ENCODE measurements at regions not wholly inside any gene's neighbourhood (a gene's known extent, or its start where the extent isn't known, plus 50 kb on each side); places are given as distances from the start of the nearest gene placed in this dataset.

DNA sequence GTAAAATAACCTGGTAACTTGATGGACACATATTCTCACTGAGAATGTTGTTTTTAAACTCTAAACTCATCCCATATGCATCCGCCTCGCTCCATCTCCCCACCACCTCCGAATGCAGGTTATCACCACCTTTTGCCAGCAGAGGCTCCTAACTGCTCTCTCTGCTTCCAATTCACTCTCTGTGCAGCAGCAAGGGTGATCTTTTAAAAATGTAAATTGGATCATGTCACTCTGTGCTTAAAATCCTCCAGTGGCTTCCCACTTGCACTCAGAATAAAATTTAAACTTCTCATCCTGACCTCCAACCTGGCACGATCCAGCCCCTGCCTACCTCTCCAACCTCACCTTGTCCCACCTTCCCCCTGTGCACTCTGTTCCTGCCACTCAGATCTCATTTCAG is 317.2 kb downstream of the ZSWIM6 start:
- Mint-ChIP-seq H3K36me3 (ENCODE audit: low read depth) (peaks cover 2% of the 10 kb centered on the region), H3K4me1 (peaks cover 3% of the 10 kb centered on the region), H3K27ac (no peak overlapping the region), H3K27me3 (peaks cover 49% of the 10 kb centered on the region), H3K4me3 (no peak overlapping the region)
- ATAC-seq (no peak), DNase-seq (no peak)
- H3K9me3 ChIP-seq (ENCODE audit: control insufficient read depth, low read length, poor library complexity, severe bottlenecking), result no peaks in the 10 kb centered on the region

DNA sequence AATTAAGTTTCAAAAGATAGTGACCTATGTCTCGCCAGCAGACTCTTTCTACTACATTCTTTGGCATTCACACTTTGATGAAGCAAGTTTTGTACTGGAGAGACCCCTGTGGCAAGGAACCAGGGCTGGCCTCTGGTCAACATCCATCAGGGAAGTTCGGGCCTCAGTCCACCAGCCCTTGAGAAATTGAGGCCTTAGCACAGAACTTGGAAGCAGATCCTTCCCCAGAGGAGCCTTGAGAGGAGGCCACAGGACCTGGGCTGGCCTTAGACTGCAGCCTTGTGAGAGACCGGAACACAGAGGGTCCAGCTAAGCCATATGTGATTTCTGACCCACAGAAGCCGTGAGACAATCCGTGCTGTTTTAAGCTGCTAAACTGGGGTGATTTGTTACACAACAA is 317.9 kb downstream of the ZSWIM6 start:
- peaks cover 3% of the 10 kb centered on the region for H3K4me1 Mint-ChIP-seq
- H3K9me3 ChIP-seq (ENCODE audit: control insufficient read depth, low read length, poor library complexity, severe bottlenecking), result no peaks in the 10 kb centered on the region
- H3K36me3 Mint-ChIP-seq (ENCODE audit: low read depth), result peaks cover 2% of the 10 kb centered on the region
- H3K4me3 Mint-ChIP-seq, result no peak overlapping the region
- no peak for ATAC-seq
- DNase-seq, result no peak
- no peak overlapping the region for H3K27ac Mint-ChIP-seq
- peaks cover 49% of the 10 kb centered on the region for H3K27me3 Mint-ChIP-seq

DNA sequence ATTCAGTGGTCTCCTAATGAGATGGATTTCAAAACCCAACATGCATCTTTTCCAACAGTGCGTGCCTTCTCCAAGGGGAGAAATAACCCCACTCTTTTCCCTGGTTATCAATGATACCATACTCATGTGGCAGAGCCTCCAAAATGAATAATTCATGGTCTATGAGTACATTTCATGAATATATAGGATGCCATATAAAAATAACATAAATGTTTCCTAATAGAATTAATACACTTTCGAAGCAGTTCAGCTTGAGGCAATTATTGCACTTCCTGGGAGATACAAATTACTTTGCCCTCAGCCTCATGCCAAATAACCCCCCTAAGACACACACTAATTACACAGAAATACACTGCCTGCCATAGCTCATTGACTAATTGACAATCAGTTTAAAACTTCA is 318.6 kb downstream of the ZSWIM6 start:
- peaks cover 2% of the 10 kb centered on the region for H3K36me3 Mint-ChIP-seq (ENCODE audit: low read depth)
- no peak for DNase-seq
- H3K9me3 ChIP-seq (ENCODE audit: control insufficient read depth, low read length, poor library complexity, severe bottlenecking), result no peaks in the 10 kb centered on the region
- peaks cover 50% of the 10 kb centered on the region for H3K27me3 Mint-ChIP-seq
- H3K4me3 Mint-ChIP-seq, result no peak overlapping the region
- ATAC-seq, result no peak
- no peak overlapping the region for H3K27ac Mint-ChIP-seq
- H3K4me1 Mint-ChIP-seq, result peaks cover 3% of the 10 kb centered on the region

DNA sequence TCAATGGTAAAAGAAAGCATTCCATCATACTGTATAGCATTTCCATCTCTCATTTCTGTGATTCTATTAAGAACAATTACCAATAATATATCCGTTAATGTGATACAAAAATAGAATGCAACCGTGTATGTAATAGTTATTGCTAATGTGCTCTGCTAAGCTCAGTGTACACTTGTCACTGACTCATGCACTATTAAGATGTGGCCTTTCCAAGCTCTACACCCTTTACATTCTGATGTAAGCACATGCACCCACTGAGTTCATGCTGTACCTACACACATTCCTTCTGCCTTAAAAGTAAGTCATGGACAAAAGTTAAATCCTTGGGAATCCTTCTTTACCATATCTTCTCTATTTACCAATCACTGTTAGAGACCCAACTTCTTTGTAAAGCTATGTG is 319.1 kb downstream of the ZSWIM6 start:
- no peaks in the 10 kb centered on the region for H3K9me3 ChIP-seq (ENCODE audit: control insufficient read depth, low read length, poor library complexity, severe bottlenecking)
- H3K27me3 Mint-ChIP-seq, result peaks cover 56% of the 10 kb centered on the region
- DNase-seq (no peak), ATAC-seq (no peak)
- H3K27ac Mint-ChIP-seq, result no peak overlapping the region
- H3K4me3 Mint-ChIP-seq, result no peak overlapping the region
- peaks cover 2% of the 10 kb centered on the region for H3K36me3 Mint-ChIP-seq (ENCODE audit: low read depth)
- H3K4me1 Mint-ChIP-seq, result peaks cover 3% of the 10 kb centered on the region

DNA sequence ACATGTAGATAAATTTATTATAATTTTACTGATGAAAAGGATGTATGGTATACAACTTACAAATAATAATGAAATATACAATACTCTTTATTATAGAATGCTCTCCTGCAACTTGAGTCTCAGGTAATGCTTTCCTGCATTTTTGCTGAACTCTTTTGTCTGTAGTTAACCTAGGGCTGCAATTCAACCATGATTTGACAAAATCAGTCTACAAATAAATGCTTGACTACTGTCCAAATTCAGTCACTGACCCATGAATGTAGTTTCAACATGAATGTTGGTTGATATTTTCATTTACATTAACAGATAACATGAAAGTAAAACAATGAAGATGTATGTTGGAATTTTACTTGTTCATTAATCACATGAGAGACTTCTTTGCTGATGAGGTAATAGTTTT is 320.9 kb downstream of the ZSWIM6 start:
- DNase-seq (no peak), ATAC-seq (no peak)
- H3K9me3 ChIP-seq (ENCODE audit: control insufficient read depth, low read length, poor library complexity, severe bottlenecking), result no peaks in the 10 kb centered on the region
- H3K4me1 Mint-ChIP-seq, result peaks cover 3% of the 10 kb centered on the region
- H3K27me3 Mint-ChIP-seq, result peaks cover 68% of the 10 kb centered on the region
- H3K27ac Mint-ChIP-seq, result no peak overlapping the region
- H3K4me3 Mint-ChIP-seq, result no peak overlapping the region
- H3K36me3 Mint-ChIP-seq (ENCODE audit: low read depth), result peaks cover 2% of the 10 kb centered on the region

DNA sequence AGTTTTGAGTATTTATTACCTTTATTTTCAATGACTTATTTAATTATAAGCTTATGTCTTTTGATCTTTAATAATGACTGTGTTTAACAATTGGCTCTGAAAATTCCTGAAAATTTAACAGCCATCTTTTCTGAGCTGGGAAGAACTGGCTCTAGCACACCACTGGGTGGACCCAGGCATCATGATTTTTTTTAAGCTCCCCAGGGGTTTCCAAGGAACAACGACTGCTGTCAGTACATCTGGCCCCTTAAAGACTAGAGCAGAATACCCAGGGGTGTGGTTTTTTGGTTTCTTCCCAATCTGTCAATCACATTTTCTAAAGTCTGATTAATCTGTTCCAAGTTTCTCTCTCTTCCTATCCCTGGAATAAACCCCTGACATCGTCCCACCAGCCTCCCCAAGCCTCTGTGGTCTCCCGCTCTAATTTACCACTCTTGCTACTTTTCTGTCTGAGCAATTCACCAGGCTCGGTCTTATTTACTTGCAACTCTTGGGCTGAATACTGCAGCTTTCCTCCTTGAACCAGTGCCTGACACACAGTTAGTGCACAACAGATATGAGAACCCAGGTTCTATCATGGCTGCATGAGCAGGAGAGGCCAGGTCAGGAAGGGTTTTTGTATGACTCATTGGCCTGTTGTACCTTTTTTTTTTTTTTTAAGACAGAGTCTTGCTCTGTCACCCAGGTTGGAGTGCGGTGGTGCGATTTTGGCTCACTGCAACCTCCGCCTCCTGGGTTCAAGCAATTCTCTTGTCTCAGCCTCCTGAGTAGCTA is 321.9 kb downstream of the ZSWIM6 start:
- no peak for ATAC-seq
- H3K27me3 Mint-ChIP-seq, result peaks cover 60% of the 10 kb centered on the region

DNA sequence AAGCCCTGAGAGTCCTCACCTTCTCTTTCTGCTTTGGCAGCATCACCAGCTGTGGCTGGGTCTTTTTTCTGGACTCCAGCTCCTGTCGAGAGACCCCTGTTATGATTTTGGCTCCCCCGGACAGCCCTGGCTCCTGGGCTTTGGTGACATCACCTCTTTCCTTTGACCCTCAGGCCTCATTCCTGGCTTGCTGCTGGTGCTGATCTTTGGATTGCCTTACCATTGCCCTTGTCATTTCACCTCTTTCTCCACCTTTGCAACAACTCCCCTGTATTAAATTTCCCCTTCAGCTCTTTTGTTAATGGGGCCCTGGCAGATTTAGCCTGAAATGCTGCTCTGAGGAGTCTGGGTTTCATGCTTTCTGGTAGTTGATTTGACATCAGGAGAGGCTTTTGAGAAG is 322.8 kb downstream of the ZSWIM6 start:
- no peak overlapping the region for H3K27ac Mint-ChIP-seq
- peaks cover 3% of the 10 kb centered on the region for H3K4me1 Mint-ChIP-seq
- no peaks in the 10 kb centered on the region for H3K36me3 Mint-ChIP-seq (ENCODE audit: low read depth)
- no peak overlapping the region for H3K4me3 Mint-ChIP-seq
- DNase-seq (no peak), ATAC-seq (no peak)
- peaks cover 55% of the 10 kb centered on the region for H3K27me3 Mint-ChIP-seq
- no peaks in the 10 kb centered on the region for H3K9me3 ChIP-seq (ENCODE audit: control insufficient read depth, low read length, poor library complexity, severe bottlenecking)

More for the DNA sequence above, 321.9 kb downstream of the ZSWIM6 start:
- no peak overlapping the region for H3K4me3 Mint-ChIP-seq
- no peak for DNase-seq
- H3K36me3 Mint-ChIP-seq (ENCODE audit: low read depth), result peaks cover 2% of the 10 kb centered on the region
- no peaks in the 10 kb centered on the region for H3K9me3 ChIP-seq (ENCODE audit: control insufficient read depth, low read length, poor library complexity, severe bottlenecking)
- H3K4me1 Mint-ChIP-seq, result peaks cover 3% of the 10 kb centered on the region
- peak overlapping the region; percentile 60 for H3K27ac Mint-ChIP-seq

DNA sequence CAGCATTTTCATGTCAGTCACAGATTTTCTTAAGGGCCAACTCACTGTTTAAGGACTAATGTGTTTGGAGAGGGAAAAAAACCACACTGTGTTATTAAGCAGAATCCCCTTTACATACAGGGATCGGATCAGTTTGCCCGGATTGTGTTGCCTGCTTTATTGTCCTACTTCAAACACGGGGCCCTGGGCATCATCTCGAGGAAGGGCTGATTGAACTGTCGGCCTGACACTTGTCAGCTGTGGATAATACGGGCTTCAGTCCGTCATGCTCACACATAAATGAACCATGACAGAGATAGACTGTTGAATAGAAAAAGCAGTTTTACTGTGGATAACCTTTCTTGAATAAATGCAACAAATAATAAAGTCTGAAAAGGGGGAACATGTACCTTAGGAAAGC is 325.0 kb downstream of the ZSWIM6 start:
- H3K36me3 Mint-ChIP-seq (ENCODE audit: low read depth), result peaks cover 2% of the 10 kb centered on the region
- DNase-seq (no peak), ATAC-seq (no peak)
- no peak overlapping the region for H3K4me3 Mint-ChIP-seq
- peaks cover 51% of the 10 kb centered on the region for H3K27me3 Mint-ChIP-seq
- H3K4me1 Mint-ChIP-seq, result peaks cover 5% of the 10 kb centered on the region
- H3K27ac Mint-ChIP-seq, result no peak overlapping the region
- H3K9me3 ChIP-seq (ENCODE audit: control insufficient read depth, low read length, poor library complexity, severe bottlenecking), result no peaks in the 10 kb centered on the region

DNA sequence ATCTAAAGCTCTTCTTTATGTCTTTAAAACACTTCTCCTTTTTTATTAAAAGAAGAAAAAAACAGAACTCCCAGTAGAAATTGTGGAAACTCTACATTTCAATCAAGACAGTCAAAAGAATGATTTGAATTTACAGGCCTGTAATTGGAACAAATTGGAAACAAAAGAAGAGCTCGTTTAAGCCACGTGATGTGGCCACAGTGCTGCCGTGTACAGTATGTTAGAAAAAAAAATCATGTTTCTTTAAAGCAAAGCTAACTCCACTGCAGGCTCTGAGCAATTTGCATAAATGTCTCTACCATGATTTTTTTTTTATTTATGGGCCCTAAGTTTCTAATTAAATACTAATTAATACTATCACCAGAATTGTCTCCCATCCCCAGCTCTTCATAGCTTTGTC is 325.6 kb downstream of the ZSWIM6 start:
- Mint-ChIP-seq H3K4me1 (peaks cover 2% of the 10 kb centered on the region), H3K4me3 (no peak overlapping the region)
- ATAC-seq, result no peak

DNA sequence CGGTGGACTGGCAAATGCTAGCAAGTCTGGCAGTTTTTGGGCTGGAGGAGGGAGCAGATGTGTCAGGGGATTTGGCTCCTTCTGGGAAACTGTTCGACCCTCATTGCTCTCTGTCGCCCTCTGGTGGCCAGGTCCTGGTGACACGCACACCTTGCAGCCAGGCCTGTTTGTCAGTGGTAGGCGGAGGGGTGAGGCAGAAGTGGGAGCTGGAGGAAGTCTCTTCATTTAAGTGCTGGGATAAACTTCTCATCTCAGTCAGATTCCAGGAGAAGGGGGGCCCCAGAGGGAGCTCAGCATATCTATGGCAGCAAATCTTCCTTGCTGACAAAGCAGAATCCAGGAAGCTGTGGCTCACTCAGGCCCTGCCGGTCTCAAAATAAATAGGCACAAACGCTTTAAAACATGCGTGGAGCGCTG is 326.5 kb downstream of the ZSWIM6 start:
- Mint-ChIP-seq H3K36me3 (ENCODE audit: low read depth) (peaks cover 2% of the 10 kb centered on the region), H3K27me3 (peaks cover 60% of the 10 kb centered on the region), H3K4me3 (no peak overlapping the region), H3K27ac (peak overlapping the region; percentile 14), H3K4me1 (peaks cover 2% of the 10 kb centered on the region)
- no peaks in the 10 kb centered on the region for H3K9me3 ChIP-seq (ENCODE audit: control insufficient read depth, low read length, poor library complexity, severe bottlenecking)
- DNase-seq, result peak; percentile 59 to 80 (median 72)
- ATAC-seq, result peak; percentile 82

More for the DNA sequence above, 325.6 kb downstream of the ZSWIM6 start:
- no peak overlapping the region for H3K27ac Mint-ChIP-seq
- no peak for DNase-seq
- H3K9me3 ChIP-seq (ENCODE audit: control insufficient read depth, low read length, poor library complexity, severe bottlenecking), result no peaks in the 10 kb centered on the region
- H3K36me3 Mint-ChIP-seq (ENCODE audit: low read depth), result peaks cover 2% of the 10 kb centered on the region
- H3K27me3 Mint-ChIP-seq, result peaks cover 51% of the 10 kb centered on the region

DNA sequence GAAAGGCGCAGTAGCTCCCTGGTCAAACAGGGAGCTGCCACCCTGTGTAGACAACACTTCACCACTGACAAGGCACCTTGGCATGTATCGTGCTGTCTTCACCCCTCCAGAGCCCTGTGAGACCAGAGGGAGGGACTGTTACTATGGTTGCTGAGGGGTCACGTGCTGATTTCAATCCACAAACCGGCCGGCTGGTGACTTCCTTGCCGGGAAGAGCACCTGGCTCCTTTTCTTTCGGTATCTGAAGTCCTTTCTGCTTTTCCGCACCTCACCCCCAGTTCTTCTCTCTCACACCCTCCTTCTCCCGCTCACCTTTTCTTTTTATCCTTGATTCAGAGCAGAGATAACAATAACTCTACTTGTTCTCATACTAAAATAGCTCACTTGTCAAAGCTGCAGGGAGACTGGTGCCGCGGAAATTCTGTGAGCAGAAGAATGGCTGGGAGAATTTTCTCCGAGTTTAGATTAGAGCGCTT is 327.2 kb downstream of the ZSWIM6 start:
- Mint-ChIP-seq H3K27ac (no peak overlapping the region), H3K4me1 (peaks cover 2% of the 10 kb centered on the region), H3K27me3 (peaks cover 65% of the 10 kb centered on the region), H3K36me3 (ENCODE audit: low read depth) (peaks cover 2% of the 10 kb centered on the region), H3K4me3 (no peak overlapping the region)
- DNase-seq, result no peak
- ATAC-seq, result no peak
- H3K9me3 ChIP-seq (ENCODE audit: control insufficient read depth, low read length, poor library complexity, severe bottlenecking), result no peaks in the 10 kb centered on the region

DNA sequence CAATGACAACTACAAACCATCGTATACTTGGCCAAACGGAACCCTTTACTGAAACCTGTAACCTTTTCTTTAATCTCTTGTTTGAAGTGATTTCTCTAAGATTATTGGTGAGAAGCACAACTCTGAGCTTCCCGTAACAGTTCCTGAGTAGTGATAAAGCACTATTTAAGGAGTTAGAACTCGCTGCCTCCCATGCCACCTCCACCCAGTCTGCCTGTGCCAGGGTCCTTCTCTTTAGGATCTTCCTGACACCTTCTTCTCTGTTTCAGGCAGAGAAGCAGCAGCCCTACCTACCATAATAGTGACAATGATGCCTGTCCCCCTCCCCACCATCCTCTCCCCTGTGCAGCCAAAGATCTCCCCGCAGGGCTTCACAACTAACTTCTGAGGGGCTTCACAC is 330.6 kb downstream of the ZSWIM6 start:
- no peak overlapping the region for H3K4me3 Mint-ChIP-seq
- H3K36me3 Mint-ChIP-seq (ENCODE audit: low read depth), result peaks cover 2% of the 10 kb centered on the region
- peaks cover 50% of the 10 kb centered on the region for H3K27me3 Mint-ChIP-seq
- ATAC-seq (no peak), DNase-seq (no peak)
- no peaks in the 10 kb centered on the region for H3K9me3 ChIP-seq (ENCODE audit: control insufficient read depth, low read length, poor library complexity, severe bottlenecking)
- H3K27ac Mint-ChIP-seq, result no peak overlapping the region
- peaks cover 5% of the 10 kb centered on the region for H3K4me1 Mint-ChIP-seq

DNA sequence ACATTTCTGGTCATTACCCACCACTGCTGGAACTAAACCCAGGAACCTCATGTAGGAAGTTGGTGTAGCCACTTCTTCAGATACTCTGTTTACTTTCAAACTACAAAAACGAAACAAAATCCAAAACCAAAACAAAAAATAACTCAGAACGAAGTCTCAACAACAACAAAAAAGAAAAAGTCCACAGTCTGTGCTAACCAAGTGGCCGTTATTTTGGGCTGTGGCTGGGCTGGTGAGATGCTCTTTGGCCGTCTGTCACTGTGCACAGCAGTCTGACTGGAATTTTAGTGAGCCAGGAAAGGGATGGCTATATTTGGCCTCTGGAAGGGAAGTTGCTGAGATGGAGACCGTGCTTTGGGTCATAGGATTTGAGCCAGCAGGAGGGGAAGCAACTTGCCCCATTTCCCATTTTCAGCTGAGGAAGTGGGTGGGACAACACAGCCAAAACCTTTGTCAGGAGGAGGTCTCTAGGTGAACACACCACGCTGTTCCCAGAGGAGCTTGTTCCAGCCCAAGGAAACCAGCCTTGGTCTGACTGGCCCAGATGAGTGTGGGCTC is 334.1 kb downstream of the ZSWIM6 start:
- ATAC-seq, result no peak
- peaks cover 5% of the 10 kb centered on the region for H3K4me1 Mint-ChIP-seq
- peaks cover 62% of the 10 kb centered on the region for H3K27me3 Mint-ChIP-seq
- H3K27ac Mint-ChIP-seq, result no peak overlapping the region
- no peaks in the 10 kb centered on the region for H3K9me3 ChIP-seq (ENCODE audit: control insufficient read depth, low read length, poor library complexity, severe bottlenecking)
- H3K4me3 Mint-ChIP-seq, result no peak overlapping the region
- H3K36me3 Mint-ChIP-seq (ENCODE audit: low read depth), result peaks cover 2% of the 10 kb centered on the region
- no peak for DNase-seq

All from T-helper 17 cell (primary cell).